Ishikawa (cell line): ENCODE measurements at regions not wholly inside any gene's neighbourhood (a gene's known extent, or its start where the extent isn't known, plus 50 kb on each side); places are given as distances from the start of the nearest gene placed in this dataset.

Experiments used
- CEBPB ChIP-seq: IDR thresholded peaks from 2 replicates; pipeline ENCODE4 v1.6.1; 2012
- CREB1 ChIP-seq: IDR thresholded peaks from 2 replicates; pipeline ENCODE4 v1.6.1; 2012; ENCODE audit warnings: low read depth
- EGR1 ChIP-seq: IDR thresholded peaks from 2 replicates; pipeline ENCODE4 v1.6.1; 2012
- EP300 ChIP-seq: IDR thresholded peaks from 2 replicates; pipeline ENCODE4 v1.6.1; 2012; ENCODE audit warnings: borderline replicate concordance
- FOXM1 ChIP-seq: IDR thresholded peaks from 2 replicates; pipeline ENCODE4 v1.6.1; 2012; ENCODE audit warnings: low read depth, borderline replicate concordance
- MAX ChIP-seq: IDR thresholded peaks from 2 replicates; pipeline ENCODE4 v1.6.1; 2012
- NFIC ChIP-seq: IDR thresholded peaks from 2 replicates; pipeline ENCODE4 v1.6.1; 2012
- RAD21 ChIP-seq: IDR thresholded peaks from 2 replicates; pipeline ENCODE4 v1.6.1; 2012; ENCODE audit warnings: low read depth
- REST ChIP-seq: IDR thresholded peaks from 2 replicates; pipeline ENCODE4 v1.6.1; 2012; ENCODE audit warnings: low read depth, mild to moderate bottlenecking
- TAF1 ChIP-seq: IDR thresholded peaks from 2 replicates; pipeline ENCODE4 v1.6.1; 2012; ENCODE audit warnings: low read depth, mild to moderate bottlenecking
- TCF12 ChIP-seq: IDR thresholded peaks from 2 replicates; pipeline ENCODE4 v1.6.1; 2012; ENCODE audit warnings: low read depth
- TEAD4 ChIP-seq: IDR thresholded peaks from 2 replicates; pipeline ENCODE4 v1.6.1; 2012
- YY1 ChIP-seq: IDR thresholded peaks from 2 replicates; pipeline ENCODE4 v1.6.1; 2012; ENCODE audit warnings: low read depth
- ZBTB7A ChIP-seq: IDR thresholded peaks from 2 replicates; pipeline ENCODE4 v1.6.1; 2012; ENCODE audit warnings: low read depth
- TF ChIP-seq, protein P1 (sequence below): IDR thresholded peaks from 2 replicates; pipeline ENCODE4 v1.6.1; 2012

DNA sequence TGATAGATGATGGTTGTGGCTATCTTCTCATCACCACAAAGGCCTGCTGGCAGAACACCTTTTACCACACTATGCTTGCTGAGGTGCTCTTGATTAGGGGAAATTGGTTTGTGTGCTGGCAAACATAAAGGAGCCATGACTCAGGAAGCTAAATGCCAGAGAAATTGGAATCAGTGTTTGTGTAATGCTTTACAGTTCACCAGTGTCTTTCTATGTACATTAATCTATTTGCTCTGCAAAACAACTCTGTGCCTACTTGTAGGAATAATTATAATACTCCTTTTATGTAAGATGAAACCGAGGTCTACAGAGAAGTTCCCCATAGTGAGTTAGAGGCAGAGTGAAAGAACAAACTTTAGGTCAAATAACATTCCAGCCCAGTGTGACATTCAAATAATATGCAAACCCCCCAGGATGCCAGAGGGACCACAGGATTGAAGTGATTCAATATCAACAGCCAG, 390.5 kb upstream of the HTR2A start:
- TF ChIP-seq EP300 (no peak), CREB1 (no peak), RAD21 (no peak), TCF12 (no peak), CEBPB (no peak)

GRCh38 chr13:47281991-47282390, 385.1 kb upstream of the HTR2A start:
- TF ChIP-seq EP300 (no peak), FOXM1 (no peak), TCF12 (no peak), YY1 (no peak), CREB1 (no peak)
- TF ChIP-seq, protein P1, sequence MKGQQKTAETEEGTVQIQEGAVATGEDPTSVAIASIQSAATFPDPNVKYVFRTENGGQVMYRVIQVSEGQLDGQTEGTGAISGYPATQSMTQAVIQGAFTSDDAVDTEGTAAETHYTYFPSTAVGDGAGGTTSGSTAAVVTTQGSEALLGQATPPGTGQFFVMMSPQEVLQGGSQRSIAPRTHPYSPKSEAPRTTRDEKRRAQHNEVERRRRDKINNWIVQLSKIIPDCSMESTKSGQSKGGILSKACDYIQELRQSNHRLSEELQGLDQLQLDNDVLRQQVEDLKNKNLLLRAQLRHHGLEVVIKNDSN: no peak

- no peak for TF ChIP-seq CREB1
- TF ChIP-seq EP300: no peak
- no peak for TF ChIP-seq TCF12
- TF ChIP-seq MAX: no peak
- no peak for TF ChIP-seq EGR1
These were observed 383.1 kb upstream of the HTR2A start for GRCh38 chr13:47279920-47280319.

DNA sequence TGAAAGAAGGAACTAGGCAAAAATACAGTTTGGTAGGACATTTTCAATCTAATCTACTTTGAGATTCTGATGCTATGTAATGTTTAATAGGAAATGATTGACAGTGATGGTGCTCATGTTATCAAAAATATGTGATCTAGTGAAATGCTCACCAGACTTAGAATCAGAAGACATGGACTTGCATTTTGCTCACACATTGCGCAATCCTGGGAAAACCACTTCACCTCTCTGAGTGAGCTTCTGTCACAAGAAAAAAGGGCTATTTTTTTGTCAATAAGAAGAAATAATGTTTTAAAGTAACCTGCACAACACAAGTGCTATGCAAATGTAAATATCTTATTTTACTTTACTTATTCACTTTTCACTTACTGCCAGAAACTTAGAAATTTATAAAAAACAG, 380.9 kb upstream of the HTR2A start:
- no peak for TF ChIP-seq FOXM1
- peak; percentile 90 for TF ChIP-seq CEBPB
- TF ChIP-seq EGR1: no peak
- TF ChIP-seq NFIC: no peak

- TF ChIP-seq NFIC (no peak), FOXM1 (no peak), CREB1 (no peak), TAF1 (no peak), EP300 (no peak), TEAD4 (no peak)
These were observed 371.4 kb upstream of the HTR2A start for GRCh38 chr13:47268270-47268669.

- no peak for TF ChIP-seq CEBPB
- no peak for TF ChIP-seq NFIC
- TF ChIP-seq RAD21: no peak
- TF ChIP-seq FOXM1: no peak
- no peak for TF ChIP-seq ZBTB7A
- TF ChIP-seq YY1: no peak
- no peak for TF ChIP-seq EP300
- no peak for TF ChIP-seq CREB1
- TF ChIP-seq TCF12: no peak
- no peak for TF ChIP-seq EGR1
- TF ChIP-seq, protein P1: no peak
- no peak for TF ChIP-seq REST
- TF ChIP-seq MAX: no peak
- no peak for TF ChIP-seq TAF1
- TF ChIP-seq TEAD4: no peak
These were observed 361.5 kb upstream of the HTR2A start for GRCh38 chr13:47258384-47258783.

- TF ChIP-seq ZBTB7A (no peak), YY1 (no peak), TAF1 (no peak), CEBPB (no peak), FOXM1 (no peak), CREB1 (no peak), TEAD4 (no peak), RAD21 (no peak), MAX (no peak), NFIC (no peak)
These were observed 359.8 kb upstream of the HTR2A start for GRCh38 chr13:47256618-47257017.

- TF ChIP-seq RAD21: no peak
- TF ChIP-seq MAX: no peak
- TF ChIP-seq REST: no peak
- TF ChIP-seq NFIC: no peak
- TF ChIP-seq FOXM1: no peak
- TF ChIP-seq TCF12: no peak
- TF ChIP-seq TAF1: no peak
- TF ChIP-seq CREB1: no peak
- TF ChIP-seq, protein P1: no peak
- TF ChIP-seq EP300: no peak
- no peak for TF ChIP-seq EGR1
- no peak for TF ChIP-seq TEAD4
- TF ChIP-seq CEBPB: no peak
- TF ChIP-seq ZBTB7A: no peak
- no peak for TF ChIP-seq YY1
These were observed 355.8 kb upstream of the HTR2A start for GRCh38 chr13:47252627-47253026.
